ENCODE measurements at regions not wholly inside any gene's neighbourhood (a gene's known extent, or its start where the extent isn't known, plus 50 kb on each side); places are given as distances from the start of the nearest gene placed in this dataset.

DNA sequence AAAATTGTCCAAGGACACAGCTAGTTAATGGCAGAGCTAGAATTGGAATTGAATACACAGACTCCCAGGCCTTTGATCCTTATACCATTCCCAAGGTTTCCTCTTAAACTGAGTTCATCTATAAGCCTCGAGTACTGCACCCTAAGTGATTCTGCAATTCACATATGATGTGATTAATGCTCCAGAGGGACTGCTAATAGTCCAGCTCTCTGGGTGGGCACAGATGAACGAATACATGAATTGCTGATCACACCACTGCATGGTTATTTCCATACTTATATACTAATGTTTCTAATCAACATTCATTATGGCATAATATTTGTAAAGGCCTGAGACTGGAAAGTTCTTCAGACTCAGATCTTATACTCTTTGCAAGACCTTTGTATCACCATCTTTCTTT, 101.8 kb downstream of the NUFIP1 start:
- no peak overlapping the region for H3K4me3 ChIP-seq
- ATAC-seq, result no peak
- 55 to 70% (median 64%) methylated on average over 2 of the region's 2 CpGs for WGBS, 3 donors

DNA sequence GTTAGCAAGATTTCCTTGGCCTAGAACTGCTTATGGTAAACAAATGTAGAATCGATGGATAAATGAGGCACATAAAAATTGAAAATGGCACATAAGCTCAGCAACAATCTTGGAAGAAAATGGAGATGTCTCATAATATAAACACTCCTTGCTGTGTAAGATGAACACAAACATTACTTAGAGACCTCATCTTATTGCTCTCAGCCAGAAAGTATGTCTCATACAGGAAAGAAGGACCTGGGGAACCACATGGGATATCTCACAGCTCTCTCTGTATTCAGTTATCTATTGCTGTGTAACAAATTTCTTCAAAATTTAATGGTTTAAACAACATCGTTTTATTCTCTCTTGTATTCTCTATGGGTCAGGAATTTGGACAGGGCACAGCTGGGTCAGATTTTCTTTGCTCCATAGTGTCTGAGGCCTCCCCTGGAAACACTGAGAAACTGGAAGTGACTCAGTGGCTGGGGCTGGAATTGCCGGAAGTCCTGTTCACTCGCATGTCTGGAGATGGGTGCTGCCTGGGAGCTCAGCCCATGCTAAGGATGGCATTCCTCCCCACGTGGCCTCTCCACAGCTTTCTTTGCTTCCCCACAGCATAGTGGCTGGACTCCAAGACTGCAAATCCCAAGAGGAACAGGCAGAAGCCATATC, 105.1 kb downstream of the NUFIP1 start:
- H3K27ac ChIP-seq, result no peak overlapping the region
- no peaks in the 10 kb centered on the region for H3K36me3 ChIP-seq (ENCODE audit: insufficient read depth in 1 of 2, low read depth in 1 of 2)
- H3K4me3 ChIP-seq, result no peak overlapping the region
- H3K27me3 ChIP-seq (ENCODE audit: insufficient read depth in 3 of 3, low read length in 2 of 3), result no peaks in the 10 kb centered on the region
- H3K9me3 ChIP-seq, result no peaks in the 10 kb centered on the region
- intact Hi-C loops (cut with DNase I), result loop anchor here in 1 of 2 donors (10.0 kb wide), 1 partner anchor 399 kb away; no protein-coding TSS in a partner anchor
- DNase-seq (no peak), ATAC-seq (no peak)
- TF ChIP-seq, protein P1, sequence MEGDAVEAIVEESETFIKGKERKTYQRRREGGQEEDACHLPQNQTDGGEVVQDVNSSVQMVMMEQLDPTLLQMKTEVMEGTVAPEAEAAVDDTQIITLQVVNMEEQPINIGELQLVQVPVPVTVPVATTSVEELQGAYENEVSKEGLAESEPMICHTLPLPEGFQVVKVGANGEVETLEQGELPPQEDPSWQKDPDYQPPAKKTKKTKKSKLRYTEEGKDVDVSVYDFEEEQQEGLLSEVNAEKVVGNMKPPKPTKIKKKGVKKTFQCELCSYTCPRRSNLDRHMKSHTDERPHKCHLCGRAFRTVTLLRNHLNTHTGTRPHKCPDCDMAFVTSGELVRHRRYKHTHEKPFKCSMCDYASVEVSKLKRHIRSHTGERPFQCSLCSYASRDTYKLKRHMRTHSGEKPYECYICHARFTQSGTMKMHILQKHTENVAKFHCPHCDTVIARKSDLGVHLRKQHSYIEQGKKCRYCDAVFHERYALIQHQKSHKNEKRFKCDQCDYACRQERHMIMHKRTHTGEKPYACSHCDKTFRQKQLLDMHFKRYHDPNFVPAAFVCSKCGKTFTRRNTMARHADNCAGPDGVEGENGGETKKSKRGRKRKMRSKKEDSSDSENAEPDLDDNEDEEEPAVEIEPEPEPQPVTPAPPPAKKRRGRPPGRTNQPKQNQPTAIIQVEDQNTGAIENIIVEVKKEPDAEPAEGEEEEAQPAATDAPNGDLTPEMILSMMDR (IDR thresholded peaks at IDR 0.05), result no peak
- 58 to 71% (median 67%) methylated on average over 5 of the region's 5 CpGs for WGBS, 3 donors
- H3K4me1 ChIP-seq, result no peaks in the 10 kb centered on the region

More for the DNA sequence above, 101.8 kb downstream of the NUFIP1 start:
- intact Hi-C loops (cut with DNase I), result loop anchor here in 1 of 2 donors (2.0 to 10.0 kb wide), 2 partner anchors 19 to 403 kb away; no protein-coding TSS in a partner anchor
- no peak for DNase-seq
- Histone ChIP-seq H3K36me3 (ENCODE audit: insufficient read depth in 1 of 2, low read depth in 1 of 2) (no peaks in the 10 kb centered on the region), H3K4me1 (no peaks in the 10 kb centered on the region), H3K27me3 (ENCODE audit: insufficient read depth in 3 of 3, low read length in 2 of 3) (no peaks in the 10 kb centered on the region), H3K27ac (peak overlapping the region; percentile 37), H3K9me3 (no peaks in the 10 kb centered on the region)
- TF ChIP-seq, protein P1 (IDR thresholded peaks at IDR 0.05), result no peak

DNA sequence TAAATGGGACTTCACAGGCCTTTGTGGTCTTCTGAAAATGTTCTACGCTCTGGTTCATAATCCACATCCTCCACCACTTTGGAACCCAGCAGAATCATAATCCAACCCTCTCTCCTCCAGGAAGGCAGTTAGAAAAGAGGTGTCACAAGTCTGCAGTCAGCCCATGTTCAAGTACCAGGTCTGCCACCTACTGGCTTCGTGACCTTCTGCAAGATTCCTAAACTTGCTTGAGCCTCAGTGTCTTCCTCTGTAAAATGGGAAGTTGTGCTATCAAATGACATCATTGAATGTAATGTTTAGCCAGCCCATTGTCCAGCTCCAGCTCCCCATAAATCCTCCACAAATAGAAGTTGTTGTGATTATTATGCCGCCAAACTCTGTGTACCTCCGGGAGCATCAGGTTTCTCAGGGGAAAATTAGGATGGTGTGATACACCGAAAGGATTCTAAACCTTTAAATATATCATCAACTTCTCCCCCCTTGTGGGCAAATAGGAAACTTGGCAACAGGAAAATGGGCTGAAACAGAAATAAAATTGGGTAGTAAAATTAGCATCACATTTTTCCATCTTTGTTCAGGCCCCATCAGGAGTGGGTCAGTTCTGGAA, 109.7 kb downstream of the NUFIP1 start:
- WGBS, 3 donors, result 46 to 54% (median 49%) methylated on average over 5 of the region's 5 CpGs
- Histone ChIP-seq H3K9me3 (no peaks in the 10 kb centered on the region), H3K4me1 (no peaks in the 10 kb centered on the region), H3K4me3 (no peak overlapping the region), H3K36me3 (ENCODE audit: insufficient read depth in 1 of 2, low read depth in 1 of 2) (no peaks in the 10 kb centered on the region), H3K27me3 (ENCODE audit: insufficient read depth in 3 of 3, low read length in 2 of 3) (no peaks in the 10 kb centered on the region), H3K27ac (no peak overlapping the region)
- TF ChIP-seq, protein P1 (IDR thresholded peaks at IDR 0.05), result peak; percentile 43
- peak; percentile 61 to 76 (median 68) for ATAC-seq
- no peak for DNase-seq
- intact Hi-C loops (cut with DNase I), result loop anchor here (5.0 to 10.0 kb wide), 2 partner anchors 395 to 397 kb away; no protein-coding TSS in a partner anchor

DNA sequence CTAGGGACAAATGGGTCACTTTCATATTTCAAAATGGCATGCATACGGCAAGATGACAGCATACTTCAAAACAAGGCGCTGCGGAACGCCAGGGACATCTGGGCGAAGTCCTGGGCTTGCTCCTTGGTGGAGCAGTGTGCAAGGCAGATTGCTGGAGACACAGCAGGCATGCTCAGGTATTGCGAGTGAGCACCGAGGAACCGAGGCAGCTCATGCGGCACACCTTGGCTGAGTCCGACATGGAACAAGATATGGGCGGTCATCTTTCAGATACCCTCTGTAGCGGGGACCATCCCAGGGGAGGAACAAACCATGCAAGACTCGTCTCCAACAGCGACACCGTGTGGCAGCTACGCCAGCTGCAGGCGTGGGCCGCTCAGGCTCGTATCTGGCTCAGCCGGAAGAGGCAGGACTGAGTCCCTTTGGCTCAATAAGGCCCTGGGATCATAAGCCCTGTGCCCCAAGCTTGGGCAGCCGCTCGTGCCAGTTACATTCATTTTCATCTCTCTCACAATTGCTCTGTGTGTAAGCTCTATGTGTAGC, 112.4 kb downstream of the NUFIP1 start:
- no peaks in the 10 kb centered on the region for H3K36me3 ChIP-seq (ENCODE audit: insufficient read depth in 1 of 2, low read depth in 1 of 2)
- peak in 1 of 4 donors; percentile 34 for ATAC-seq
- WGBS, 3 donors, result 83 to 88% (median 87%) methylated on average over 22 of the region's 22 CpGs
- H3K9me3 ChIP-seq, result no peaks in the 10 kb centered on the region
- H3K27me3 ChIP-seq (ENCODE audit: insufficient read depth in 3 of 3, low read length in 2 of 3), result no peaks in the 10 kb centered on the region
- TF ChIP-seq, protein P1 (IDR thresholded peaks at IDR 0.05), result no peak
- no peak for DNase-seq
- peaks cover 7% of the 10 kb centered on the region for H3K4me1 ChIP-seq
- H3K4me3 ChIP-seq, result no peak overlapping the region
- H3K27ac ChIP-seq, result no peak overlapping the region
- intact Hi-C loops (cut with DNase I), result loop anchor here in 1 of 2 donors (5.0 kb wide), 1 partner anchor 395 kb away; no protein-coding TSS in a partner anchor
